Activated B cell treated with CpG ODN at 0.5 μM for 24 hours (primary cell): ENCODE measurements at regions not wholly inside any gene's neighbourhood (a gene's known extent, or its start where the extent isn't known, plus 50 kb on each side); places are given as distances from the start of the nearest gene placed in this dataset.

Experiments
- ATAC-seq: fragments of 200-7000 bp; cut with Tn5 transposase; one replicate; pipeline ENCODE4 v1.10.0; 2021; ENCODE audit warnings: low read depth, mild to moderate bottlenecking, moderate library complexity
- CTCF ChIA-PET: fragments of 350-600 bp; sonication (Branson Sonifier 250); formaldehyde crosslinking; loops from one replicate; lab custom pipeline; 2021; ENCODE audit warnings: antibody characterized with exemption; lab: Charles Lee
- POLR2A ChIA-PET: fragments of 350-600 bp; sonication (Branson Sonifier 250); formaldehyde crosslinking; loops from one replicate; lab custom pipeline; 2021; ENCODE audit warnings: antibody characterized with exemption; lab: Charles Lee
- DNase-seq: peaks from one replicate; pipeline ENCODE4 v3.0.0; 2022
- H3K27ac Mint-ChIP-seq: one replicate; pipeline ENCODE4 v1.8.0; 2020; ENCODE audit warnings: mixed read lengths
- H3K27me3 Mint-ChIP-seq: one replicate; pipeline ENCODE4 v1.8.0; 2021; ENCODE audit warnings: mixed read lengths
- H3K36me3 Mint-ChIP-seq: one replicate; pipeline ENCODE4 v1.8.0; 2021; ENCODE audit warnings: low read depth, mixed read lengths
- H3K4me1 Mint-ChIP-seq: one replicate; pipeline ENCODE4 v1.8.0; 2021; ENCODE audit warnings: mixed read lengths
- H3K4me3 Mint-ChIP-seq: one replicate; pipeline ENCODE4 v1.8.0; 2020; ENCODE audit warnings: mild to moderate bottlenecking, mixed read lengths
- H3K9me3 Mint-ChIP-seq: one replicate; pipeline ENCODE4 v1.8.0; 2020; ENCODE audit warnings: mixed read lengths
- CTCF ChIP-seq: fragments of 200-600 bp; IDR thresholded peaks from one replicate; pipeline ENCODE4 v1.8.0; 2022; ENCODE audit warnings: antibody characterized with exemption, mild to moderate bottlenecking
- intact Hi-C: fragments of 100-400 bp; cut with micrococcal nuclease; formaldehyde crosslinking; loops from one replicate; pipeline ENCODE4 v1.15.1; 2024

- ChIA-PET POLR2A (no interaction called here), CTCF (no interaction called here)
- intact Hi-C loops = no loop called here
- ATAC-seq (no peak), DNase-seq (no peak)
- Mint-ChIP-seq H3K36me3 (no peaks in the 10 kb centered on the region), H3K27ac (no peak overlapping the region), H3K4me1 (no peaks in the 10 kb centered on the region), H3K27me3 (peaks cover 14% of the 10 kb centered on the region), H3K4me3 (no peak overlapping the region), H3K9me3 (no peaks in the 10 kb centered on the region)
- TF ChIP-seq CTCF = no peak
Observed at GRCh38 chr16:86404678-86405077, 105.6 kb upstream of the FOXF1 start.

DNA sequence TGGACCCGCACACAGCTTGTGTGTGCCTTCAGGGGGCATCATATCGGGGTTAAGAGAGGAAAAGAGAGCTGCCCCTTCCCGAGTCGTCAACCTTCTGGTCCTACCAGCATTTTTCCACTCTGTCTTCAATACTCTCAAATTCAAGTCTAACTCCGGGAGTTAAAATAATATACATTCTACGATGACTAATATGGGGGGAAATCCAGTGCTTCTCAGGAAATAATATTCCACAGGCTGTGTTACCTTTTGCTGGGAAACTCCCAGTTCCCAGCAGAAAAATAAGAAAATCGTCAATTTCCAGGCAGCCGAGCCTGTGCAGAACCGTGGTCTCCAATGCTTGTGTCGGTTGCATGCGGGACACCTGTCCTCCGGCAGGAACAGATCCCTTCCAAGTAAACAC, 105.0 kb upstream of the FOXF1 start:
- TF ChIP-seq CTCF = no peak
- no peak overlapping the region for H3K27ac Mint-ChIP-seq
- intact Hi-C loops = no loop called here
- DNase-seq = no peak
- no peak for ATAC-seq
- H3K27me3 Mint-ChIP-seq = peaks cover 10% of the 10 kb centered on the region
- no peaks in the 10 kb centered on the region for H3K9me3 Mint-ChIP-seq
- H3K36me3 Mint-ChIP-seq = no peaks in the 10 kb centered on the region
- ChIA-PET POLR2A (no interaction called here), CTCF (no interaction called here)
- no peaks in the 10 kb centered on the region for H3K4me1 Mint-ChIP-seq
- no peak overlapping the region for H3K4me3 Mint-ChIP-seq

- ChIA-PET POLR2A (no interaction called here), CTCF (no interaction called here)
- Mint-ChIP-seq H3K9me3 (no peaks in the 10 kb centered on the region), H3K4me3 (no peak overlapping the region), H3K36me3 (no peaks in the 10 kb centered on the region), H3K4me1 (no peaks in the 10 kb centered on the region), H3K27ac (no peak overlapping the region), H3K27me3 (peaks cover 10% of the 10 kb centered on the region)
- no peak for DNase-seq
- TF ChIP-seq CTCF = no peak
- no peak for ATAC-seq
- intact Hi-C loops = no loop called here
Observed at GRCh38 chr16:86406056-86406455, 104.3 kb upstream of the FOXF1 start.

DNA sequence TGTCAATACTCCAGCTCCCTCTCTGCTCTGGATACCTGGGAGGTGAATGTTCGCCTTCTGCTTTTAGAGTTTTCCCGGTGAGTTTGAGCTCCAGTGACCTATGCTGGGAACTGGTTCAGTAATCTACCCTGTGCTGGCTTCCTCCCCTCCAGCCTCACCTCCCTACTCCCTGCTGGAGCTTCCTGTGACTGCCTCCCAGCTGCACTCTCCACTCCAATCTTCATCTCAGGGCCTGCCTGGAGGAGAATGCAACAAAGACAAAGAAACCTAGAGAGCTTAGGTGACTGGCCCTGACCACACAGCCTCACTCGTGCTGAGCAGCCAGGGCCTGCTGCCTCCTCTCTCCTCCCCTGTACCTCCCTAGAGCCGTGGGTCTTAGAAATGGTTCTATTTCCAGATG, 101.6 kb upstream of the FOXF1 start:
- H3K27me3 Mint-ChIP-seq = peaks cover 10% of the 10 kb centered on the region
- ChIA-PET CTCF (no interaction called here), POLR2A (no interaction called here)
- intact Hi-C loops = no loop called here
- TF ChIP-seq CTCF = no peak
- H3K36me3 Mint-ChIP-seq = no peaks in the 10 kb centered on the region
- H3K27ac Mint-ChIP-seq = no peak overlapping the region
- H3K4me3 Mint-ChIP-seq = no peak overlapping the region
- no peak for DNase-seq
- no peak for ATAC-seq
- H3K9me3 Mint-ChIP-seq = peaks cover 3% of the 10 kb centered on the region
- no peaks in the 10 kb centered on the region for H3K4me1 Mint-ChIP-seq

DNA sequence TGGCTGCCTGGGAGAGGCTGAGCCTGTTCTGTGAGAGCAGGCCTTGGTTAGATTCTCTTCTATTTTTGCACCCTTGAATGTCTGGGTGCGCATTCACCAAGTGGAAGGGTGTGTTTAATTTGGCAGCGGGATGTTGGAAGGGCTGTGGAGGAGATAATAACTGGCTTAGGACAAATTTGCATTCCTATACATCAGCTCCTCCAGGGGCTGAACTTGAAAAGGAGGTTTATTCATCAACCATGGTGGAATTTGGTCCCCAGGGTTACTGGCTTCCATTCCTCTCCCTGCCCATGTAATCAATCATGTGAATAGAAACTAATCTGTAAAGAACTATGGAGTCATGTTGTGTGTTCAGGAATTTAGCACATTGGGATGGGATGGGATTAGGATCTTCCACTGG, 100.2 kb upstream of the FOXF1 start:
- Mint-ChIP-seq H3K36me3 (no peaks in the 10 kb centered on the region), H3K27ac (no peak overlapping the region), H3K4me3 (no peak overlapping the region), H3K9me3 (peaks cover 3% of the 10 kb centered on the region), H3K27me3 (peaks cover 8% of the 10 kb centered on the region), H3K4me1 (no peaks in the 10 kb centered on the region)
- ATAC-seq (no peak), DNase-seq (no peak)
- ChIA-PET POLR2A (no interaction called here), CTCF (no interaction called here)
- intact Hi-C loops = no loop called here
- TF ChIP-seq CTCF = no peak
